H4 (cell line): ENCODE measurements at regions not wholly inside any gene's neighbourhood (a gene's known extent, or its start where the extent isn't known, plus 50 kb on each side); places are given as distances from the start of the nearest gene placed in this dataset.

Experiments used
- DNase-seq: peaks from one replicate; pipeline ENCODE4 v3.0.0-alpha.2; 2015; ENCODE audit warnings: low spot score

- no peak for DNase-seq
Measured at GRCh38 chr13:84962141-84962750, 837.0 kb downstream of the SLITRK6 start.

DNA sequence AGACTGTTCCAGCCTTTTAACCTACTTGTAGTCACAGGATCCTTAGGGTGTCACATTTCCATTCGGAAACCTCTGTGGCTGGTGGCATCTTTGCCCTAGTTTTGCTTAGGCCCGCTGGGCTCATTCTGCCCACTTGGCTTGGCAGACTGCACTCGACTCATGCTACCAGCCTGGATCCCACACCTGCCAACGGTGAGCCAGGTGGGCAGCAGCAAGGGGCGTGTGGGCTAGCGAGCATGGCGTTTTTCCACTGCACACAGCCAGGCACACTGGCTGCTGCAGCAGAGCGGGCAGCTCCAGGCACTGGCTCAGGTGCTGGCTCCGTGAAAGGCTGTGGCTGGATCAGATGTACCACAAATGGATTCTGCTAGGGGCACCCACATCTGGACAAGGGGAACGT is 838.2 kb downstream of the SLITRK6 start:
- no peak for DNase-seq

- DNase-seq, result no peak
Measured at GRCh38 chr13:84959818-84960217, 839.4 kb downstream of the SLITRK6 start.

DNA sequence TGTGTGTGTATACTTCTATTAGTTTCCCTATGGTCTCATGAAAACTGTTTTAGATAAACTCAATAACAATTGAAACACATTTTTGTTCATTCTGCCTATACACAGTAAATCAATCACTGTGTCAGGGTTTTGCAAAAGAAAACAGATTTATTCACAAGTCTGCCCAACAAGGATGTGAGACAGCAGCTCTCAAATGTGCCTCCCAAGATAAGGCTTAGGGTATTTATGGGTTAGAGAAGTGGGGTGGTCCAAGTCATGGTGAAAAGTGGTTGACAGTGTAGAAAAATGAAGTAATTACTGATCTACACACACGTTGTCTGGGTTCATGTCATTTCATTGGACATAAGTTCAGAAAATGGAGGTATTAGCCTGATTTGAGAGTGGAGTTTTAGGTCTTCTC is 844.6 kb downstream of the SLITRK6 start:
- no peak for DNase-seq

- DNase-seq, result no peak
Measured at GRCh38 chr13:84951128-84951527, 848.1 kb downstream of the SLITRK6 start.

- no peak for DNase-seq
Measured at GRCh38 chr13:84946192-84946591, 853.0 kb downstream of the SLITRK6 start.

DNA sequence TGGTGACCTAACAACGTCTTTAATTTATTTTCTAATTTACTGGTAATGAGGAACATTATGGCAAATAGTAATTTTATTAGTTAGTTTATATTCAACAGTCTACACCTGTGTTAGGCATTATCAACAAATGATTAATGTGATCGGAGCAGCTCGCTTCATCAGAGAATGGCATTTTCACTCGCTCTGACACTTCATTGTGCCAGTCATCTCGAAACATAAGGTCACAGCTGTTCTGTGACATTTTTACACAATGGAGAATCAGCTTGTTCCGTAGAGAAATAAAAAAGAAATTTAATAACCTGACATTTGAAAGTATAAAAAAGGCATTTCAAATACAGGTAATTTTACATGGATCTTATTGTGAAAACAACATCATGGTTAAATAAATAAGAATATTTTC is 858.4 kb downstream of the SLITRK6 start:
- no peak for DNase-seq

DNA sequence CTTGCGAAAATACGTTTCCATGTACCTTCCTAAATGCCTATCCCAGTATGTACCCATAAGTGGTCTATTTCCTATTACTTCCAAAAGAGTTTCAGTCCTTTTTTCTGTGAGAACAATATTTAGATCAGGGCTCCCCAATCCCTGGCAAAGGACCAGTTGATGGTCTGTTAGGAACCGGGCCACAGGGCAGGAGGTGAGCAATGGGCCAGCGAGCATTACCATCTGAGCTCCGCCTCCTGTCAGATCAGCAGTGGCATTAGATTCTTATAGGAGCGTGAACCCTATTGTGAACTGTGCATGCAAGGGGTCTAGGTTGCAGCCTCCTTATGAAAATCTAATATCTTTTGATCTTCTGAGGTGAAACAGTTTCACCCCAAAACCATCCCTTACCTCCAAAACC is 859.1 kb downstream of the SLITRK6 start:
- no peak for DNase-seq

DNA sequence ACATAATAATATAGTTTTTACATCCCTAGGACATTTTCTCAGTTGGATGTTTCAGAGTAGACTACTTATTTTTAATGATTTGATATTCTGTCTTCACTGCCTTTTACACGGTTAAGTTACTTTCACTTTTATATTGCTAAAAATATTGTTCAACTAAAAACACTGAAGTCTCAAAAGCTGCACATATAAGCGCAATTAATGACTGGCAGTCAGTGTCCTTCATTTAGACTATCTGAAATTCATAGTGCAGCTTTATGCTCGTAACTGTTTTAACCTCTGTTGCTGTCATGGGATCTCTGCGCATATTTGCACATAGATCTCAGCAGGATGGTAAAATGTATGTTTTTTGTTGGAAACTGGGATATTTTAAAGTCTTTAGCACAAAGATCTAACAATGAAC is 864.3 kb downstream of the SLITRK6 start:
- no peak for DNase-seq

DNA sequence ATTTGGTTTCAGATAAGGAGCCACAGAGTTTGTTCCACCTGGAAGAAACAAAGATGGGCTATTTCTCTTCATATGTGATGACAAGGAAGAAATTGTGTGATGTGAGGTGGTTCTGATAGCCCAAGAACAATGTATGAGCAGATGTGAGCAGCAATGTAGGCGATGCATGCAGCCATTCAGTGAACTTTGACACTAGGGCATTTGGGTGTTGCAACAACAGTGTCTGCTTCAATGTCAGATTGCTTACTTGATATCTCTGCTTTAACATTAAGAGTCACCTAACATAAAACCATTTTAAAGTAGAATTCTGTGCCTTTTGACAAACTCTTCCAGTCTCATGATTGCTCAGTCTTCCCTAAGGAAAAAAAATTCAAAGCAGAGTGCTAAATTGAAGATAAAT is 865.4 kb downstream of the SLITRK6 start:
- DNase-seq, result no peak

DNA sequence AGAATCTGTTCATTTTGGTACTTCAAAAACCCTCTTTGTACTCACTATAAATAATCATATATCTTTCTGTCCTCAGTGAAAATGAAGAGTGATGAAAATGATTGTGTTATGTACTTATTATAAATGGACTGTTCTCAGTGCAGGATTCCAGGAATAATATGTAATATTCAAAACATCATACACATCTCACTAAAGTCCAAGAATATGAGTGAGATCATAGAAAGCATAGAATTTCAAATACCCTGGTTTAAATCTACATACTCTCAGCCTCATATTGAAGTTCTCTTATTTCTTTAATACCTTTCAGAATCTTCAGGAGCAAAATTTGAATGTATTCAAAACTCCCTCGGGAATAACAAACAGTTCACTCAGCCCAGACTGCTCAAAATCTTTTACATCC is 868.0 kb downstream of the SLITRK6 start:
- DNase-seq, result no peak

DNA sequence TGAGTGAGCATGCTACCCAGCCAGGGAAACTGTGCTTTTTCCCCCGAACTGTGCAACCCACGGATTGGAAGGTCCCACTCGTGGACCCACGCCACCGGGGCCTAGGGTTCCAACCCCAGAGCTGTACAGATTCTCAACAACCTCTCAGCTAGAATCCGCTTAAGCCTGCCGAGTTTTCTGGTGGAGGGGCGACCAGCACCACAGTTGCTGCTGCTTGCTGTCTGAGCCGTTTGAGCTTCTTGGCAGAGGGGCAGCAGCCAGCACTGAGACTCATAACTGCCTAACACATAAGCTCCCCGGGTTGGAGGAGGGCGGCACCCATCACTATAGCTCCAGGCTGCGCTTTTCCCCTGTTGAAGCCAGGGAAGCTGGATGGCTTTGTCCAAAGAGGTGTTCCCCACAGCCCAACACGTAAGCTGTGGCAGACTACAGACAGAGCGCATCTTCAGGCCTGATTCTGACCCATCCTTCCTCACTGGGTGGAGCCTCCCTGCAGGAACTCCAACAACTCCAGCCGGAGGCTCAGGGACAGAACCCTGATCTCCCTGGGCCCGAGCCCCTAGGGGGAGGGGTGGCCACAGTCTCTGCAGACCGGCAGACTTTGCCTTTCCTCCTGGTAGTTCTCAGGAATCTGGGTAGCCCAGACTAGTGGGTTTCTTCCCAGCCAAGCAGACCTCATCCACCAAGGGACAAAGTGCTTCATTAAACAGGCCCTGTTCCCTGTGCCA is 871.6 kb downstream of the SLITRK6 start:
- DNase-seq, result no peak

GRCh38 chr13:84925443-84925842 is 873.8 kb downstream of the SLITRK6 start:
- DNase-seq, result no peak

DNA sequence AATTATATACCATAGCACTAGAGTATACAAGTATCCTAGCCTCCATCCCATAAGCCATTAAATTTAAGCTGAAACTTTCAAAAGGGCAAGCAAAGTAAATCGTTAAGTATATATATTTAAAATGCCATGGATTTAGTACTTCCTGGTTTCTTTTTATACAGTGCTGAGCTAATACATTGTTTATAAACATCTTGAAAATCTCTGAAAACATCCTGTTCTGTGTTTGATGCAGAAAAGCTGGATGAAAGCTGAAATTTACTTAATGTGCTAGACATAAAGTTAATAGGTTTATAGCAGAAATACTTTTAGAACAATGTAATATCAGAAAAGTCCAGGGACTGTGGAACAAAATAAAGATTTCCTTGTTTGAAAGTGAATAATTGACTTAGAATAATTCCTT is 875.4 kb downstream of the SLITRK6 start:
- no peak for DNase-seq

DNA sequence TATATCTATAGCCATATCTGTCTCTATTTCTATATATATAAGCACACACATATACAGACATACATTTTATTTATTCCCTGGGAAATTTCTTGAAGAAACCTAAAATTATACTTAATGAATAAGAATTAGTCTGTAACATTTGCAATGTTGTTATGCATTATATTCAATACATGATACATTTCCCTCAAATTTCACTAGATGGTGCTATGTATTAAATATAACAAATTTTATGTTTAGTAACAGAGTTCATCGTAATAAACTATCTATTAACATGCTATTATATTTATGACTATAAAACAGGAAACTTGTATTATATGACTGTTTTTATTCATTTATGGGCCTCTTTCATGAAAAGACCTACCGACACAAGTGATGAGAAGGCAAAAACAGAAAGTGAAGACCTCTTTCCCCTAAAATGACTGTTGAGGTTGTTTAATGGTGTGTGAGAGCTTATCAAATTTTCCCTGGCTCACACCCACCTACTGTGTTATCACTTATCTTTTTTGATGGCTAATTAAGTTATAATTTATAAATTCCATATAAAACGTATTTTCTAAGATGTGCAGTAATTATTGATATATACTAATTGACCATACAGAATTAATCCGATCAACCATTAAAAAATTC is 881.9 kb downstream of the SLITRK6 start:
- peak; percentile 4 for DNase-seq

DNA sequence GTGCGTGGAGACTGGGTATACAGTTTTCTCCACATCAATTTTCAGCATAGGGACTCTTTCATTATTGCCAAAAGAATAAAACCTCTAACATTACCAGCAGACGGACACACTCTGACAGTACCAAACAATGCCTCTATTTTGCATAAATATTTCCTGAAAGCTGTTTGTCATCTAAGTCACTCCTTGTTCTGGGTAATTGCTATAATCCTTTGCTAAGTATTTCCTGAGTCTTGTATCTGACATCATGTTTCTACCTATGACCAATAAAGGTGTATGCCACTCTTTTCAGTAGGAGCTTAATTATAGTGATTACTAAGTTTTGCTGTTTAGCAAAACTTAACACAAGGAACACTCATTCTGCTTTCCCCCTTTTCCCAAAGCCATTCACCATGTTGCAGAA is 886.5 kb downstream of the SLITRK6 start:
- DNase-seq, result no peak

GRCh38 chr13:84910423-84910822 is 888.8 kb downstream of the SLITRK6 start:
- no peak for DNase-seq

DNA sequence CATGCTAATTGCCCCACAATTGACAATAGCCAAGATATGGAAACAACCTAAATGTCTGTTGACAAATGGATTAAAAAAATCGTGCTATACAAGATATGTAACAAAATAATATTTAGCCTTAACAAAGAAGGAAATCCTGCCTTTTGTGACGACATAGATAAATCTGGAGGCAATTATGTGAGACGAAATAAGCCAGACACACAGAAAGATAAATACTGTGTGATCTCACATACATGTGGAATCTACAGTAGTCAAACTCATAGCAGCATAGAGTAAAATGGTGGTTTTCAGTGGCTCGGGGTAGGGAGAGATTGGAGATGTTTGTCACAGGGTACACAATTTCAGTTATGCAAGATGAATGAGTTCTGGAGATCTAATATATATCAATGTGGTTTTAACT is 895.8 kb downstream of the SLITRK6 start:
- DNase-seq, result no peak

- DNase-seq, result no peak
Measured at GRCh38 chr13:84902243-84902642, 897.0 kb downstream of the SLITRK6 start.

DNA sequence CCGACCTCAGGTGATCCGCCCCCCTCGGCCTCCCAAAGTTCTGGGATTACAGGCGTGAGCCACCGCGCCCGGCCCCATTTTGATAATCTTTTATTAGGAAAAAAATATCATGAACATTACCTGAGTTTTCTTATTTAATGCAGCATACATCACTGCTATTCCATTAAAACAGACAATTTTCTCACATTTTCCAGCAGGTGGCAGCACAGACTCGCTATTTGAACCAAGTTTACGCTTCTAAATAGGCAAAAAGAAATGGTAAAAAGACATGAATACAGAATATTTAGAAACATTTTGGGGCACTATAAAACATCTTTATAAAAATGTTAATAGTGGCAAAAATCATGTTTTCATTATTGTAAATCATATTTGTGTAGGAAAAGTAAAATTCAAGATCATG is 903.1 kb downstream of the SLITRK6 start:
- DNase-seq, result peak; percentile 43

- DNase-seq, result no peak
Measured at GRCh38 chr13:84894749-84895148, 904.5 kb downstream of the SLITRK6 start.

GRCh38 chr13:84885868-84886267 is 913.4 kb downstream of the SLITRK6 start:
- no peak for DNase-seq

GRCh38 chr13:84873951-84874350 is 925.3 kb downstream of the SLITRK6 start:
- no peak for DNase-seq
